Jurkat, Clone E6-1 (cell line): ENCODE measurements at regions not wholly inside any gene's neighbourhood (a gene's known extent, or its start where the extent isn't known, plus 50 kb on each side); places are given as distances from the start of the nearest gene placed in this dataset.
"Not testable (repeated sequence)": the region's sequence is repeated elsewhere in the genome, so short reads cannot be mapped to it uniquely, and the experiment has no call there.

ENCODE experiments used
- DNase-seq: peaks from one replicate; pipeline ENCODE4 v3.0.0-alpha.2; 2011; ENCODE audit warnings: low read depth, low spot score
- H3K4me3 ChIP-seq: 2 replicates; pipeline ENCODE4 v1.5.1; 2011; ENCODE audit warnings: mild to moderate bottlenecking, low read length, control low read depth, moderate library complexity

GRCh38 chr7:84780158-84781124 is 406.4 kb downstream of the SEMA3D start:
- no peak for DNase-seq
- no peak overlapping the region for H3K4me3 ChIP-seq

GRCh38 chr7:84757761-84758160 is 429.1 kb downstream of the SEMA3D start:
- H3K4me3 ChIP-seq = no peak overlapping the region
- no peak for DNase-seq

GRCh38 chr7:84746353-84746752 is 440.5 kb downstream of the SEMA3D start:
- no peak overlapping the region for H3K4me3 ChIP-seq
- DNase-seq = no peak

GRCh38 chr7:84744385-84744784 is 442.5 kb downstream of the SEMA3D start:
- DNase-seq = no peak
- H3K4me3 ChIP-seq = no peak overlapping the region

- no peak overlapping the region for H3K4me3 ChIP-seq
- DNase-seq = no peak
These were observed 448.2 kb downstream of the SEMA3D start for GRCh38 chr7:84738583-84739150.

- no peak for DNase-seq
- no peak overlapping the region for H3K4me3 ChIP-seq
These were observed 451.2 kb downstream of the SEMA3D start for GRCh38 chr7:84735677-84736076.

GRCh38 chr7:84735011-84735410 is 451.8 kb downstream of the SEMA3D start:
- DNase-seq = no peak
- no peak overlapping the region for H3K4me3 ChIP-seq

GRCh38 chr7:84733976-84734375 is 452.9 kb downstream of the SEMA3D start:
- DNase-seq, H3K4me3 ChIP-seq: not testable (repeated sequence)

GRCh38 chr7:84730864-84731263 is 456.0 kb downstream of the SEMA3D start:
- H3K4me3 ChIP-seq, DNase-seq: not testable (repeated sequence)

GRCh38 chr7:84729284-84729683 is 457.6 kb downstream of the SEMA3D start:
- DNase-seq = no peak
- H3K4me3 ChIP-seq = no peak overlapping the region

GRCh38 chr7:84722734-84723133 is 464.1 kb downstream of the SEMA3D start:
- no peak overlapping the region for H3K4me3 ChIP-seq
- DNase-seq = no peak

GRCh38 chr7:84722086-84722485 is 464.8 kb downstream of the SEMA3D start:
- no peak overlapping the region for H3K4me3 ChIP-seq
- no peak for DNase-seq

GRCh38 chr7:84720456-84721097 is 466.3 kb downstream of the SEMA3D start:
- H3K4me3 ChIP-seq = no peak overlapping the region
- DNase-seq = no peak

- no peak for DNase-seq
- H3K4me3 ChIP-seq = no peak overlapping the region
These were observed 472.1 kb downstream of the SEMA3D start for GRCh38 chr7:84714765-84715164.

GRCh38 chr7:84712374-84713121 is 474.3 kb downstream of the SEMA3D start:
- no peak for DNase-seq
- H3K4me3 ChIP-seq = no peak overlapping the region

GRCh38 chr7:84710538-84710937 is 476.3 kb downstream of the SEMA3D start:
- not testable (repeated sequence) for DNase-seq, H3K4me3 ChIP-seq

- H3K4me3 ChIP-seq = no peak overlapping the region
- DNase-seq = no peak
These were observed 481.1 kb downstream of the SEMA3D start for GRCh38 chr7:84705706-84706105.

- no peak for DNase-seq
- H3K4me3 ChIP-seq = no peak overlapping the region
These were observed 481.8 kb downstream of the SEMA3D start for GRCh38 chr7:84705079-84705478.

GRCh38 chr7:84704380-84704779 is 482.5 kb downstream of the SEMA3D start:
- DNase-seq = no peak
- no peak overlapping the region for H3K4me3 ChIP-seq
